ENCODE measurements at regions not wholly inside any gene's neighbourhood (a gene's known extent, or its start where the extent isn't known, plus 50 kb on each side); places are given as distances from the start of the nearest gene placed in this dataset.
"Not testable (repeated sequence)": the region's sequence is repeated elsewhere in the genome, so short reads cannot be mapped to it uniquely, and the experiment has no call there.

GRCh38 chr3:59246719-59247401 lies 197.0 kb upstream of the CFAP20DC start:
- TF ChIP-seq ZNF274 (IDR thresholded peaks at IDR 0.05; ENCODE audit: low read depth, low read length): no peak
- H3K4me3 ChIP-seq (ENCODE audit: low read length): no peak overlapping the region

DNA sequence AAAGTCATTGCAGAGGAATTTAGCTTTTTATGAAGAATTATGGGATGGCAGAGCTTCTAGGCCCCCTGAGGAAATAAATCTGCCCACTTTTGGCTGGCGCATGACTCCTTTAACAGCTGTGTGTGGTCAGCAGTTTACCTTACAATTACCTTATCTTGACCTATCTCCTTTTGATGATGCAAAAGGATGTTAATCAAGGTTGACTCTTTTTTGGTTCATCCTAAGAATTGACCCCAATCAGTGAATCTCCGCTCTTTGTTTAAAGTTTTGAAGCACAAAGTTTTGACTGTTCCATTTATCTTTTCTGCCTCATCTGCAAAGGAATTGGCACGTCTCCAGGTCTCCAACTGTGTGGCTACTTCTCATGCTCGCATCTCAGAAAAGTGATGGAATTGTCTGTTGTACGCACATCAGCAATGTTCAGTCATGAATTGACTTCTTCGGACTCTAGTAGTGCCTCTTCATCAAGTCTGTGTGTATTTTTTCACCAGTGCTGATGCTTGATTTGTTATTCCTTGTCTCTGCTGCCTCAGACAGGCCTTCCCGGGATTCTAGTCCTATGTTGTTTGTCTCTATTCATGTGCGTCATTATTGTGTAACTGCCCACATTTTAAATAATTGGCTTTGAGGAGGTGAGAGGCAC lies 196.2 kb upstream of the CFAP20DC start:
- H3K4me3 ChIP-seq (ENCODE audit: low read length): no peak overlapping the region
- TF ChIP-seq ZNF274 (IDR thresholded peaks at IDR 0.05; ENCODE audit: low read depth, low read length): no peak

DNA sequence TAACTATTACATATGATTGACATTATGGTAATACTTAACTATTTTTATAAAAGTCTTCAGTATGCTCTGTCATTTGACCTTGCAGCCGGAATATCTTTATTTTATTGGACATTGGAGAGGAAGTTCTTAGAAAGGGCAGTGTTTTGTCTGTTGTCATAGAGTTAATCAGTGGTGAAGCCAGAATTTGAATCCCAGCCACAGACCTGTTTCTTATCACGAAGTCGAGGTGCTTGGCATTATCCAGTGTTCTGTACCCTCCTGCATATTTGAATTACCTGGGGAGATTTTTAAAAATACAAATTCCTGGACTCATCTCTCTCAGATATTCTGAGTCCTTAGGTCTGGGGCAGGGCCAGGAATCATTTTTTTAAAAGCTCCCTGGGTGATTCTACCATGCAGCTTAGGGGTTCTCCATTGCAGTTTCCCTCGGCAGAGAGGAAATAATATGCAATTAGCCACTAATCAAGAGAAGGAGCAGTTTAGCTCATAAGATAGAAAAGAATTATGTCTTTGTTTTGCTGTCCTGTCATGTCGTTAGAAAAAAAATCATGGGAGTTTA lies 195.6 kb upstream of the CFAP20DC start:
- no peak for TF ChIP-seq ZNF274 (IDR thresholded peaks at IDR 0.05; ENCODE audit: low read depth, low read length)
- H3K4me3 ChIP-seq (ENCODE audit: low read length): no peak overlapping the region

- TF ChIP-seq ZNF274 (IDR thresholded peaks at IDR 0.05; ENCODE audit: low read depth, low read length): no peak
These were observed 194.5 kb upstream of the CFAP20DC start for GRCh38 chr3:59244343-59244742.

GRCh38 chr3:59243476-59243875 lies 193.7 kb upstream of the CFAP20DC start:
- TF ChIP-seq ZNF274 (IDR thresholded peaks at IDR 0.05; ENCODE audit: low read depth, low read length): no peak
- H3K4me3 ChIP-seq (ENCODE audit: low read length): no peak overlapping the region

More at GRCh38 chr3:59244343-59244742, 194.5 kb upstream of the CFAP20DC start:
- H3K4me3 ChIP-seq (ENCODE audit: low read length): no peak overlapping the region

- no peak overlapping the region for H3K4me3 ChIP-seq (ENCODE audit: low read length)
- no peak for TF ChIP-seq ZNF274 (IDR thresholded peaks at IDR 0.05; ENCODE audit: low read depth, low read length)
These were observed 190.9 kb upstream of the CFAP20DC start for GRCh38 chr3:59240666-59241255.

GRCh38 chr3:59237121-59237520 lies 187.3 kb upstream of the CFAP20DC start:
- no peak overlapping the region for H3K4me3 ChIP-seq (ENCODE audit: low read length)
- no peak for TF ChIP-seq ZNF274 (IDR thresholded peaks at IDR 0.05; ENCODE audit: low read depth, low read length)

DNA sequence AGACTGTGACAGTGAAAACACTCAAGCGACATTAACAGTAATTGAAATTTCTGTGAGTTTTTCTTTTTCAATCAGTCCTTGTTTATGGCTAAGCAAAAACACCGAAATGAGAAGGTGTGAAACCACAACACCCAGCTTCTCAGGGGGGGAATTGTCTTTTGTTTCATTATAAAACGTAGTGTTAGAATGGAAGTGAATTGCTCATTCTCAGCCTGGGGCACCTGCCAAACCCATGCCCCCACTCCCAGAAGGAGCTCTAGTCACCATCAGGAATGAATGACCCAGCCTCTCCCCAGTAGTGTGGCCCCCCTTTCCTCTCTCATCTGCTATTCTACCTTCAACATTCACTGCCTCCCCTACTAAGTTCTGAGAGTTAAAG lies 185.8 kb upstream of the CFAP20DC start:
- H3K4me3 ChIP-seq (ENCODE audit: low read length): no peak overlapping the region
- no peak for TF ChIP-seq ZNF274 (IDR thresholded peaks at IDR 0.05; ENCODE audit: low read depth, low read length)

DNA sequence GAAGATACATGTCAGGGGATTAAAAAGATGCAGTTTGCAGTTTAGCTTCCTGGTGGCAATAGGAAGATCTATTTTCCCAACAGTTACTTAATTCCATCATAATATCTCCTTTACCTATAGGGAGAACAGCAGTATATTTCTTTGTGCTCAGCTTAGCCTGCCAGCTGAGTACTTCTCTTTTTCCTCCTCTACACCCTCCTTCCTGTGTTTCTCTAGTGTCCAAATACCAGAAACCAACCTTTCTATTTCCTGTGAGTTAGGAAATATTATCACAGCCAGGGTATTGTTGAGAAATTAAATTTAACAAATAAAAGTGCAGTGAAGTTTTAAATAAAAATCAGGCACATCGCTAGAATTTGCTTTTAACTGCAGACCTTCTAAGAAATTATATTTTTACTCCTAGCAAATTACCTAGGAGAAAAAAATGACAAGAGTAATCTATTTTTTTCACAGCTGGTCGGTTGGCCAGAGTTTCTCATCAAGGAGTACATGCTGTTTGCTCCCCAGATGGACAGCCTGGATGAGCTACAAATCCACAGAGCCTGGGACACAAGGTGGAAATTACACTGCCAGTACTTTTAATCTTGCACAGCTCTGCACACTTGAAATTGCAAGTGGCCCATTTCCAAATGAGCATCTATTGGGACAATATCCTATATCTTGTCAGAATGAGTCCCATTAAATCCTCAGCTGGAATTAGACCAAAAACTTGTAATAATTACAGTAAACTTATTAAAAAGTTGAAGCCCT lies 185.2 kb upstream of the CFAP20DC start:
- TF ChIP-seq ZNF274 (IDR thresholded peaks at IDR 0.05; ENCODE audit: low read depth, low read length): no peak
- H3K4me3 ChIP-seq (ENCODE audit: low read length): no peak overlapping the region

- H3K4me3 ChIP-seq (ENCODE audit: low read length): not testable (repeated sequence)
These were observed 180.6 kb upstream of the CFAP20DC start for GRCh38 chr3:59230379-59230778.

DNA sequence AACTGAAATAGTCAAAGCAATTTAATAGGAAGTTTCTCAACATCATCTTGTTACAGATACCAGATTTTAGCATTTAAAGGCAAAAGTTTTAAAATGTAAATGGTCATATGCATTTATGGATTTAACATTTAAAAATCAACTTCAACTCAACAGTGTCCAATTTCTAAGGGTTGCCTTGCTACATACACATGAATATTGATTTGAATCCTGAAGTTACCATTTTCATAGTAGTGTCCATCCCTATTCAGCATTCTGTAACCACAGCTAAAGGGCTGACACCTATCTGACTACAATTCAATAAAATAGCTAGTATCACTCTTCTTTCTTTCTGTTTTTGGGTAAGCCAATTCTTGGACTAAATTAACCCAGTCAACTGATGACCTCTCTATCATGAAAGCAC lies 164.0 kb upstream of the CFAP20DC start:
- no peak for TF ChIP-seq ZNF274 (IDR thresholded peaks at IDR 0.05; ENCODE audit: low read depth, low read length)
- no peak overlapping the region for H3K4me3 ChIP-seq (ENCODE audit: low read length)

DNA sequence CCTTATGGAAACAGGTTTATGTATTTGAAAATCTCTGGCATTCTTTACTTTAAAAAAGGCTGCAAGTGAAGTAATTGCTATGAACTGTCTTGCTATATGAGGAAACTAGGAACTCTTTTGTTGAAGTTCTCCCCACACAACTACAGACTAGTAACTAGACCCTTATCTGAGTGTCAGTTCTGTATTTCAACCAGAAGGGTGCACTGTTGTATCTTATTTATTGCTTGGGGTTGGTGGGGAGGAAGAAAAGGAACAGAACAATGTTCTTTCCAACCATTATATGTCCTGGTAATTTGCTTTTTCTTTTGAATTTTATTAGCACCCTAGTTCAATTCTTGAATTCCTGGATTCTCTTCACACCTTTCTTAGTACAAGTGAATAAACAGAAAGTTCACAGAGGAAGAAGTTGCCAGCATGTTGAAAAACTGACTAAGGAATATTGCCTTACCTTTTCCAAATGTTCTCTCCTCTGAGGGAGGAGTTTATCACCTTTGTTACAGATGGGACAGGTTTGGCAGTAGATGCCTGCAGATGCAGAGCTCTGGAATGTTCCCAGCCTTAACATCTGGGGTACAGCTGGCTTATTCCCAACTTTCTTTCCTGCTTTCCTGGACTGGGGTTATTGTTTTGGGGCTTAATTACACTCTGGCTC lies 162.4 kb upstream of the CFAP20DC start:
- H3K4me3 ChIP-seq (ENCODE audit: low read length): no peak overlapping the region
- no peak for TF ChIP-seq ZNF274 (IDR thresholded peaks at IDR 0.05; ENCODE audit: low read depth, low read length)

GRCh38 chr3:59210260-59210659 lies 160.4 kb upstream of the CFAP20DC start:
- no peak for TF ChIP-seq ZNF274 (IDR thresholded peaks at IDR 0.05; ENCODE audit: low read depth, low read length)

DNA sequence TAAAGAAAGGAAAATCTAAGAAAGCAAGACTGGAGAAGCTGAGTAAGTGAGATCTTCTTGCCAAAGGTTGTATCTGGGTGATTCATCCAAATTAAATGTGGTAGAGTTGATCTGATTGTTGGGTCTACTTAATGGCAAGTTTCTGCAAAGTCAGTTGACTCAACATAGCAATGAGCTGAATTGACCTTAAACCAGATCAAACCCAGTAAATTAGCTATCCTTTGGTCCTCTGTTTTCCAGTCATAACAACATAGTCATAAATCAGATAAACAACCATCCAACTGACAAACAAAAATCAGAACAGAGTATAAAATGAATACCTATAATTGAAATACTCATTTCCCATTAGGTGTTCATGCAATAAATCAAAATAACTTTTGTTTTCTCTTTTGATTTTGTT lies 142.6 kb upstream of the CFAP20DC start:
- no peak for TF ChIP-seq ZNF274 (IDR thresholded peaks at IDR 0.05; ENCODE audit: low read depth, low read length)

More at GRCh38 chr3:59210260-59210659, 160.4 kb upstream of the CFAP20DC start:
- H3K4me3 ChIP-seq (ENCODE audit: low read length): no peak overlapping the region

More for the DNA sequence above, 142.6 kb upstream of the CFAP20DC start:
- no peak overlapping the region for H3K4me3 ChIP-seq (ENCODE audit: low read length)
